Adrenal gland (tissue), 5 donors: ENCODE measurements at regions not wholly inside any gene's neighbourhood (a gene's known extent, or its start where the extent isn't known, plus 50 kb on each side); places are given as distances from the start of the nearest gene placed in this dataset.
"Not testable (repeated sequence)": the region's sequence is repeated elsewhere in the genome, so short reads cannot be mapped to it uniquely, and the experiment has no call there.

Source experiments
- POLR2A ChIP-seq, 2 donors: fragments of 450-650 bp; IDR thresholded peaks; one replicate each; pipeline ENCODE4 v1.6.1; 2017; ENCODE audit warnings: antibody characterized with exemption in 2 of 2, mild to moderate bottlenecking in 2 of 2, moderate library complexity in 1 of 2
- TF ChIP-seq, protein P1 (sequence below), 6 experiments: fragments of 450-650 bp in 4 of 6; fragments of 200-600 bp in 2 of 6; sonication (generic) in 1 of 6; IDR thresholded peaks; 1 replicate in 5 of 6; 2 replicates in 1 of 6; pipeline versions ENCODE4 v1.5.1 to v1.8.0; 2016 to 2021; ENCODE audit warnings: antibody characterized with exemption in 6 of 6, mild to moderate bottlenecking in 2 of 6, moderate library complexity in 1 of 6
- donor health status: DM: no; HTN: no; CAD: no.

DNA sequence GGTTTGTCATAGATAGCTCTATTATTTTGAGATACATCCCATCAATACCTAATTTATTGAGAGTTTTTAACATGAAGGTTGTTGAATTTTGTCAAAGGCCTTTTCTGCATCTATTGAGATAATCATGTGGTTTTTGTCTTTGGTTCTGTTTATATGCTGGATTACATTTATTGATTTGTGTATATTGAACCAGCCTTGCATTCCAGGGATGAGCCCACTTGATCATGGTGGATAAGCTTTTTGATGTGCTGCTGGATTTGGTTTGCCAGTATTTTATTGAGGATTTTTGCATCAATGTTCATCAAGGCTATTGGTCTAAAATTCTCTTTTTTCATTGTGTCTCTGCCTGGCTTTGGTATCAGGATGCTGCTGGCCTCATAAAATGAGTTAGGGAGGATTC lies 61.8 kb upstream of the PTPDC1 start:
- TF ChIP-seq, protein P1, sequence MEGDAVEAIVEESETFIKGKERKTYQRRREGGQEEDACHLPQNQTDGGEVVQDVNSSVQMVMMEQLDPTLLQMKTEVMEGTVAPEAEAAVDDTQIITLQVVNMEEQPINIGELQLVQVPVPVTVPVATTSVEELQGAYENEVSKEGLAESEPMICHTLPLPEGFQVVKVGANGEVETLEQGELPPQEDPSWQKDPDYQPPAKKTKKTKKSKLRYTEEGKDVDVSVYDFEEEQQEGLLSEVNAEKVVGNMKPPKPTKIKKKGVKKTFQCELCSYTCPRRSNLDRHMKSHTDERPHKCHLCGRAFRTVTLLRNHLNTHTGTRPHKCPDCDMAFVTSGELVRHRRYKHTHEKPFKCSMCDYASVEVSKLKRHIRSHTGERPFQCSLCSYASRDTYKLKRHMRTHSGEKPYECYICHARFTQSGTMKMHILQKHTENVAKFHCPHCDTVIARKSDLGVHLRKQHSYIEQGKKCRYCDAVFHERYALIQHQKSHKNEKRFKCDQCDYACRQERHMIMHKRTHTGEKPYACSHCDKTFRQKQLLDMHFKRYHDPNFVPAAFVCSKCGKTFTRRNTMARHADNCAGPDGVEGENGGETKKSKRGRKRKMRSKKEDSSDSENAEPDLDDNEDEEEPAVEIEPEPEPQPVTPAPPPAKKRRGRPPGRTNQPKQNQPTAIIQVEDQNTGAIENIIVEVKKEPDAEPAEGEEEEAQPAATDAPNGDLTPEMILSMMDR (IDR thresholded peaks at IDR 0.05): not testable (repeated sequence)
- not testable (repeated sequence) for TF ChIP-seq POLR2A (IDR thresholded peaks at IDR 0.05)
